Lower leg skin (tissue), 3 donors: ENCODE measurements at regions not wholly inside any gene's neighbourhood (a gene's known extent, or its start where the extent isn't known, plus 50 kb on each side); places are given as distances from the start of the nearest gene placed in this dataset.

Source experiments
- CTCF ChIP-seq, 3 donors: fragments of 450-650 bp; IDR thresholded peaks; one replicate each; pipeline ENCODE4 v1.5.1; 2016; ENCODE audit warnings: antibody characterized with exemption in 3 of 3, mild to moderate bottlenecking in 3 of 3, moderate library complexity in 2 of 3
- POLR2A ChIP-seq, 2 donors: fragments of 450-650 bp; IDR thresholded peaks; one replicate each; pipeline ENCODE4 v1.6.1; 2016 to 2017; ENCODE audit warnings: antibody characterized with exemption in 2 of 2, mild to moderate bottlenecking in 1 of 2, moderate library complexity in 1 of 2

DNA sequence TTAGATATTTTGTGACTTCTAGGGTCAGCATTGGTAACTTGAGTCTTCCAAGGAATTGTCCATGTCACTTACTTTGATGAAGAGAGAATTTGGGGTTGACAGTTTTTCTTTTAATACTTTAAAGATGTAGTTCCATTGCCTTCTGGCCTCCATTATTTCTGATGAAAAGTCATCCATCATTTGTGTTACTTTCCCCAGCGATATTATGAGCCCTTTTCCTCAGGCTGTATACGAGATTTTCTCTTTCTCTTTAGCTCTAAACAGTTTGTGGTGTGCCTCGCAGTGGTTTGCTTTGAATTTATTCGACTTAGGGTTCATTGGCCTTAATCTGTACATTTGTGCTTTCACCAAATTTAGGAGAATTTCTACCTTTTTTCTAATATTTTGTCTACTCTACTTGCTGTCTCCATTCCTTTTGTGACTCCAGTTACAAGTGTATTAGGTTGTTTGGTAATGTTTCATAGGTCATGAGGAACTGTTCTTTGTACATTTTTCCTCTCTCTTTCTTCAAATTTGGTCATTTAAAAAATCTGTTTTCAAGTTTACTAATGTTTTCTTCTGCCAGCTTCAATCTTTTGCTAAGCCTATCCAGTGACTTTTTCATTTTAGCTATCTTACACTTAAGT is 131.4 kb upstream of the OTOS start:
- TF ChIP-seq CTCF (IDR thresholded peaks at IDR 0.05) (no peak), POLR2A (IDR thresholded peaks at IDR 0.05) (no peak)
